Stimulated activated CD4-positive, alpha-beta T cell treated with anti-CD3 and anti-CD28 coated beads, Interleukin-12 subunit alpha, Interleukin-12 subunit beta, amount 100 ng/mL, for 24 hours (primary cell): ENCODE measurements at regions not wholly inside any gene's neighbourhood (a gene's known extent, or its start where the extent isn't known, plus 50 kb on each side); places are given as distances from the start of the nearest gene placed in this dataset.
"Not testable (repeated sequence)": the region's sequence is repeated elsewhere in the genome, so short reads cannot be mapped to it uniquely, and the experiment has no call there.

Experiments
- DNase-seq, 2 experiments: peaks; one replicate each; pipeline ENCODE4 v3.0.0-alpha.2; 2020; ENCODE audit warnings: low read depth in 2 of 2

- DNase-seq: no peak
Measured at GRCh38 chr13:107669391-107669993, 545.8 kb downstream of the LIG4 start.

- no peak for DNase-seq
Measured at GRCh38 chr13:107665926-107666458, 549.3 kb downstream of the LIG4 start.

GRCh38 chr13:107650081-107650701 lies 565.1 kb downstream of the LIG4 start:
- DNase-seq: peak in 1 of 2 experiments; percentile 8

- no peak for DNase-seq
Measured at GRCh38 chr13:107649079-107649478, 566.3 kb downstream of the LIG4 start.

- no peak for DNase-seq
Measured at GRCh38 chr13:107644136-107644535, 571.2 kb downstream of the LIG4 start.

GRCh38 chr13:107643615-107644014 lies 571.7 kb downstream of the LIG4 start:
- no peak for DNase-seq

GRCh38 chr13:107642831-107643230 lies 572.5 kb downstream of the LIG4 start:
- no peak for DNase-seq

GRCh38 chr13:107641574-107641973 lies 573.8 kb downstream of the LIG4 start:
- DNase-seq: no peak

- DNase-seq: no peak
Measured at GRCh38 chr13:107625648-107626047, 589.7 kb downstream of the LIG4 start.

- no peak for DNase-seq
Measured at GRCh38 chr13:107617527-107617926, 597.8 kb downstream of the LIG4 start.

- no peak for DNase-seq
Measured at GRCh38 chr13:107612376-107612775, 603.0 kb downstream of the LIG4 start.

GRCh38 chr13:107608736-107609135 lies 606.6 kb downstream of the LIG4 start:
- DNase-seq: no peak

- DNase-seq: no peak
Measured at GRCh38 chr13:107600971-107601370, 614.4 kb downstream of the LIG4 start.

- DNase-seq: not testable (repeated sequence)
Measured at GRCh38 chr13:107596306-107596705, 619.0 kb downstream of the LIG4 start.

GRCh38 chr13:107590556-107590955 lies 624.8 kb downstream of the LIG4 start:
- DNase-seq: no peak

- DNase-seq: no peak
Measured at GRCh38 chr13:107587681-107588080, 627.7 kb downstream of the LIG4 start.

GRCh38 chr13:107586216-107586615 lies 629.1 kb downstream of the LIG4 start:
- no peak for DNase-seq

- DNase-seq: no peak
Measured at GRCh38 chr13:107585469-107586180, 629.7 kb downstream of the LIG4 start.

GRCh38 chr13:107582171-107582570 lies 633.2 kb downstream of the LIG4 start:
- DNase-seq: no peak

- DNase-seq: no peak
Measured at GRCh38 chr13:107580741-107581412, 634.5 kb downstream of the LIG4 start.

- DNase-seq: no peak
Measured at GRCh38 chr13:107576430-107576829, 638.9 kb downstream of the LIG4 start.

- DNase-seq: no peak
Measured at GRCh38 chr13:107574517-107575210, 640.7 kb downstream of the LIG4 start.
